NCI-H2107 treated with DMSO at 0.1 percent for 48 hours (cell line): ENCODE measurements at regions not wholly inside any gene's neighbourhood (a gene's known extent, or its start where the extent isn't known, plus 50 kb on each side); places are given as distances from the start of the nearest gene placed in this dataset.
A peak's percentile ranks its signal among the peaks of the same experiment; 100 is the strongest.
"Not testable (repeated sequence)": the region's sequence is repeated elsewhere in the genome, so short reads cannot be mapped to it uniquely, and the experiment has no call there.

Experiments used
- DNase-seq: peaks from one replicate; lab custom pipeline; 2025; ENCODE audit not compliant: unreplicated experiment; lab: John Stamatoyannopoulos, UW

DNA sequence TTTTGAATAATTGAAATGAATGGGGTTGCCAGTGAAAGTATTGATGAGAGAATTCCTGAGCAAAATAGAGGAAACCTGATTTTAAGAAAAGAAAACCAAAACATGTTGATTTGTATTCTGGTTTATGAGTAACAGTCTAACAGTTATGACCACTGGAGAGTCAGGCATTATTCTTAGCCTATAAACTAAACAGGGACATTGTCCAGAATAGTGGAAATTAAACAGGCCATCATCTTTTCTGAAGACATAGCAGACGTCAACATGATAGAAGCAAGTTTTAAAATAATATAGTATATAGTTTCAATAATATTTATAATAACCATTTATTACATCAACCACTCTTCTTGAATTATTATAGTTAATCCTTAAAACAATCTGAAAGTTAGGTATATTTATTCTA is 178.3 kb upstream of the MPDZ start:
- no peak for DNase-seq

DNA sequence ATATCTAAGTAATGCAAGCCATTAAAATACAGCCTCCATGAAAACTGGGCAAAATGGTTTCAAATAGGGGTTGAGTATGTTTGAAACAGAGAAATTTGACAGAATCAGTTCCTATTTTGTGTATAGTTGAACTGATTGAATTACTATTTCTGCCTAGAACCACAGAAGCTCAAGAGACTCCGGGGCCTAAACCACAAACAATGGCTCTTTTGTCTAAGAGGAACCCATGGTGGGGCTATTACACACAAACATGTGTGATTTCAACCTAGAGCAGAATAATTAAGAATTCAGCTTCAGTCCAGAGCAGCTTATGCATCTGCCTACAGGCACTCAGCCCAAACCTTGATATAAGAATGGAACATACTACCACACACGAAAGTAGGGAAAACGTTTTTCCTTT is 171.2 kb upstream of the MPDZ start:
- DNase-seq: peak; percentile 40

DNA sequence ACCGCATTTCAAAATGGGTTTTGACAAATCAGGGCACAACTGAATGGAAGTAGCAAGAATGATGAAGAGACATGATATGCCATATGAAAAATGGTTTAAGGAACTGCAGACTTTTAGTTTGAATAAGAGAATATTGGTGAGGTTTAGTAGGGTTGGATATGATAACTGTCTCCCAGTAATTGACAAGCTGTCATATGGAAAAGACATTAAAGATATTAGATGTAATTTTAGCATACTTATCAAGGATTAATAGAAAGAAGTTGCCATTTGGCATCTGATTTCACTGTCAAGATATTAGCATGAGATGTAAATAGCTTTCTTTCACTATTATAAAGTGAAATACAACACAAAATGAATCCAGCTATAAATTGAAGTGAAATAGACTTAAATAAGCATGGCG is 169.0 kb upstream of the MPDZ start:
- DNase-seq: no peak

GRCh38 chr9:13447843-13448422 is 168.4 kb upstream of the MPDZ start:
- DNase-seq: no peak

DNA sequence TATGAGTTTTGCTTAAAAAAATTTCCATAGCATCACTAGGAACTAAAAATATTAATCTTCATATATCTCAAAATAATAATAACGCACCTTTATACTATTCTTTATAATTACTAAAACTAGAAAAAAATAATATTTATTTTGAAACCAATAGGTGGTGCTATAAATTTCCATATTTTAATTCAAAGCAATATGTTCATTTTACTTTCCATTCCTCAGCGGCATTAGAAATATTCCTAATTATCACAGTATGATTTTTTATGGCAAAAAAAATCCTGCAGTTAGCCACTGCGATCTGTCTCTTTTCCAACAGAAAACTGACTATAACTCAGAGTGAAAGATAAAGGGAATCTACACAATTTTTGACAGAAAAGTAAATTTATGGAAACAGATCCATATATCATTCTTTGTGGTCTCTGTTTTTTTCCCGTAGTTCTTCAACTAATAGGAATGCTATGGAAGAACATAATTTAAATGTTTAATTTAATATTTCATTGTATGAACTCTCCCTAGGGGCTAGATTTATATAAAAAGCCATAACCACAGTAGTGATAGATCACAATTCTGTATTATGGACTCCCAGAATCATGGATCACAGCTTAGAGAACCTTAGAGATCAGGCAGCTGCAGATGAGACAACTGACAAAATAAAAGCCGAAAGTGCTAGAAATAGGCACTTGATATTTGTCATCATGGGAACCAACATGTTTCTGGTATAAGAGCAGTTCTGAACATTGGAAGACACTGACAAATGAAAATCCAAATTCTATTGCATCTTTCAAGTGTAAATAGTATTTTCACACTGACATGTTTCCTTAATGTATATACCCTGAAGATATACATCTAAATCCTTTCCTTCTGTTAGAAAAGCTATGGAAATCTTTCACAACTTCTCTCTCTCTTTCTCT is 167.7 kb upstream of the MPDZ start:
- no peak for DNase-seq

DNA sequence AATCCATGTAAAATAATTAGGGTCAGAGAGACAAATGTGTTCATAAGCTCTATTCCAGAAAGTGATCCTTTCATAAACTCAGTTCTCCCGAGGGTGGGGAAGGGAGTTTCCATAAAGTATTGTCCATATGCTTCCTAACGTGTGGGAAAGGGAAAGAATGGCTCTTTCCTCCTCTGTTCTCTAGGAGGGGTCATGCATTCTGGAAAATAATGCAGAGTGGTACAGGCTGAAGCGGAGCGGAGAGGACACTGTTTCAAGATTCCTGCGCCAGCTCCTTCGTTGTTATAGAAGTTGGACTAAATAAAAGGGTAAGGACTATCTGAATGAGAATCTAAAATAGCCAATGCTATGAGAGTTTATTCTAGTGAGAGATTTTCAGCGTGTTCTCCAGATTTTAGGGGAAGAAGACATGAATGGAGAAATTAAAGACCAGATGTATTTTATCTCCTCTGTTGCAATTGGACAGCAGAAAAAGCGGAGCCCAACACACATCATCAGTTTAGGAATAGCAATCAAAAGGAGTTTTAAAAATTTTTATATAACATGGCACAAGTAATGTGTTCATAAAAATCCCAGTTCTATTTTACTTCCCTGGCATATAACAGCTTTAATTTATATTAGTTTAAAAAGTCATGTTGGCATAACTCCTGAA is 166.9 kb upstream of the MPDZ start:
- no peak for DNase-seq

DNA sequence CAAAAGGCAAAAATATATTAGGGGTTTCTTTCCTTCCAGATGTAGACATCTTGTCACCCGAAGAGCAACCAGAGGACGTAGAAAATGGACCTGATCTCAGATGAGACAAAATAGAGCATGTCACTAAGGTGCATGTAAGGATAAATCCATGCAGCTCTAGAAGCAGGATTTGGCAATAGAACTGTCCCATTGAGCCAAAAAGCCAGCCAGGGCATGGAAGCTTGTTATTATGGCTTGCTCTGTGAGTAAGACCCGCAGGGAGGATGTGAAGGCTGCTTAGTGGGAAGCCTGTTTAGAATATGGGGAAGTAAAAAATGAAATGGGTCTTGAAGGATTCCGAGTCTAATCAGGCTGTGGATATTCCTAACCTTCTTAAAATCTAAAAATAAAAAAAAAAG is 165.6 kb upstream of the MPDZ start:
- no peak for DNase-seq

DNA sequence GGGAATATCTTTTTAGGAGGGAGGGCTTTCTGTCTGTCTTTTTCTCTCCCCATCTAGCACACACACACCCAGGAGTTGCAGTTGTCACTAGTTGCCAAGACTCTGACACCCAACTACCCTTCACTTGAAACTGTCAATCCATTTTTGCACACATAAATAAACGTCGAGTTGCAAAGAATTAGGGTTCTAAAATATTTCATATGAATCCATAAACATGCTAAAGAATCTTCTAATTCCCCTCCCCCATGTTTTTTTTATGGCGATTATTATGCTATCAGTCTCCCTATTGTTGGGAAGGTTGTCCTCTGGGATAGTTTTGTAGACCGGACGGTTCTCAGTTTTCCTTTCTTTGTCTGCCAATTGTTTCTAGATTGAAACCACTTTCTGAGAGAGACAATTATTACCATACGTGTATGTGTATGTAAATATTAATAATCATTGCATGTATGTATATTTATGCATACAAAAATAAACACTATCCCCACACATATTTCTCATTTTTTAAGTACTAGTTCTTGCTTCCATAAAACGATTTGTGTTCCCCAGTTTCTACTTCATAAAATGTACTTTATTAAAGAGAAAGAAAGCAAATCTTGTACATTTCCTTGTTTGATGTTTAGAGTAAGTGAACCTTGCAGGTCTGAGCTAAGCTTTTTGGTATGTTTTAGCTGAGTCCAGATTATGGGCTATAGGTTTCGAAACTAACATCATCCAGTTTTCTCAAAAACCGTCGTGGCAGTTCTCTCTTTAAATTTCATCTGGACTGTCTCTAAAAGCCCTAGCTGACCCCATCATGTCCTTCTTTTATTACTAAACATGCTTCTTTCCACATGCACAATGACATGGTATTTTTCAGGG is 165.0 kb upstream of the MPDZ start:
- DNase-seq: no peak

DNA sequence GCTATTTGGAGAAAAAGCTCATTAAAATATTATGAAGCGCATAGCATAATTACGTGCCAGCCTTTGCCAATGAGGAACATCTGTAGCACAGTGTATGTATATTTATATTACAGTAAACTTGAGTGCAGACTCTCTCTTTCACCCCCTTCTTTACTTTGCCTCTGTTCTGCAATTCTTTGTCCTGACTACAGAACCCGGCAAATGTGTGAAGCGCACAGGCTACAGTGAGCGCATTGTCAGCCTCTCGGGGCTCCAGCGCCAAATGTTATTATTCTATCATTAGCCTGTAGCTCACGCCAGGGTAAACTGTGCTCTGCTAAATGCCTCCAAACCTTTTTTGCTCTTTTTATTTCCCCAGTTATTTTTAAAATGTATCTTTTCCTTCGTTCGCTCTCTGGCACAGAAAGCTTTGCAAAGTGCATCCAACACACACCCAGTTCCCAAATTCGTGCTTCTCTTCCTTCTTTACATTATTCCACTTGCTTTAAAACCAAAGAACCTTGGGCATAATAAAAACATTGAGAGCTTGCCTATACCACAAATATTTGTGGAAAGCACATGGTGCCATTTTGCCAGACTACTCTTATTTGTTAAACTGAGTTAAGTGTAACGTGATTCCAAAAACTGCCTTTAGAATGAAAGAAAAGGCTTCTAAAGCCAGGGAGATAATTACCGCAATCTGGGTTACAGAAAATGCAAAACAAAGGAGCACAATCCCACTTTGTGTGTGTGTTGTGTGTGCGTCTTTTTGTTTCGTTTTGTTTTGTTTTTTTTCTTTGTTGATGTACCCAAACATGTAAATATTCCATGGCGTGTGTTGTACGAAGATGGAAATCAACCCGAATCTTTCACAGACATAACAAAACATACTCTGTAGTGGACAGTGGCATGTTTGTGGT is 164.1 kb upstream of the MPDZ start:
- DNase-seq: peak; percentile 62

- DNase-seq: no peak
Observed at GRCh38 chr9:13439685-13440476, 160.4 kb upstream of the MPDZ start.

GRCh38 chr9:13437866-13438265 is 158.4 kb upstream of the MPDZ start:
- no peak for DNase-seq

GRCh38 chr9:13436591-13436990 is 157.1 kb upstream of the MPDZ start:
- DNase-seq: no peak

DNA sequence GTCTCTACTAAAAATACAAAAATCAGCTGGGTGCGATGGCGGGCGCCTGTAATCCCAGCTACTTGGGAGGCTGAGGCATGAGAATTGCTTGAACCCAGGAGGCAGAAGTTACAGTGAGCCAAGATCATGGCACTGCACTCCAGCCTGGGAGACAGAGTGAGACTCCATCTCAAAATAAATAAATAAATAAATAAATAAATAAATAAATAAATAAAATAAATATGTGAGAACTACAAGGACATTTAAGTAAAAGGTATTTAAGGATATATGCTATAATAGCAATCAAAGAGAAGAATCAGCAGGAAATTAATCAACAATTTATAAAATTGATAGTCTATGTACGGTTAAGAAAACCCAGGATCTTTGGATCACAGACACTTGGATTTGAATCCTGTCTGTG is 154.0 kb upstream of the MPDZ start:
- DNase-seq: not testable (repeated sequence)

- no peak for DNase-seq
Observed at GRCh38 chr9:13432904-13433303, 153.4 kb upstream of the MPDZ start.

DNA sequence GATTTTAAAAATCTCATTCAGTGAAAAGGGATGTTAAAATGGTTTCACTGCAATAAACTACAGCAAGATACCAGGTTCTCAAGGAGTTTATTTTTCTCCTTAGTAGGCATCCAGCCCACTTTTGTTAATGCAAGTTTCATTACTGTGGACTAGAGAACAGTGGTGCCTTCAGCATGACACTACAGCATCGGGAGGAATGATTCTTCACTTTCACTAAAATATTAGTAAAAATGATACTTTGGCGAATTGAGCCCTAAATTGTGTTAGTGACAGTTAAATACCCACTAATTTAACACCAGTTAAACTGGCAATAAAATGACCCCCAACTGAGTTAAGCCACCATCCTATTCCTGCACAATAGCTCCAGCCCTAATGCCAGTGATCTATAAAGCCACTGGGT is 152.2 kb upstream of the MPDZ start:
- no peak for DNase-seq

GRCh38 chr9:13431222-13431536 is 151.7 kb upstream of the MPDZ start:
- no peak for DNase-seq

GRCh38 chr9:13430368-13431221 is 151.1 kb upstream of the MPDZ start:
- DNase-seq: no peak

DNA sequence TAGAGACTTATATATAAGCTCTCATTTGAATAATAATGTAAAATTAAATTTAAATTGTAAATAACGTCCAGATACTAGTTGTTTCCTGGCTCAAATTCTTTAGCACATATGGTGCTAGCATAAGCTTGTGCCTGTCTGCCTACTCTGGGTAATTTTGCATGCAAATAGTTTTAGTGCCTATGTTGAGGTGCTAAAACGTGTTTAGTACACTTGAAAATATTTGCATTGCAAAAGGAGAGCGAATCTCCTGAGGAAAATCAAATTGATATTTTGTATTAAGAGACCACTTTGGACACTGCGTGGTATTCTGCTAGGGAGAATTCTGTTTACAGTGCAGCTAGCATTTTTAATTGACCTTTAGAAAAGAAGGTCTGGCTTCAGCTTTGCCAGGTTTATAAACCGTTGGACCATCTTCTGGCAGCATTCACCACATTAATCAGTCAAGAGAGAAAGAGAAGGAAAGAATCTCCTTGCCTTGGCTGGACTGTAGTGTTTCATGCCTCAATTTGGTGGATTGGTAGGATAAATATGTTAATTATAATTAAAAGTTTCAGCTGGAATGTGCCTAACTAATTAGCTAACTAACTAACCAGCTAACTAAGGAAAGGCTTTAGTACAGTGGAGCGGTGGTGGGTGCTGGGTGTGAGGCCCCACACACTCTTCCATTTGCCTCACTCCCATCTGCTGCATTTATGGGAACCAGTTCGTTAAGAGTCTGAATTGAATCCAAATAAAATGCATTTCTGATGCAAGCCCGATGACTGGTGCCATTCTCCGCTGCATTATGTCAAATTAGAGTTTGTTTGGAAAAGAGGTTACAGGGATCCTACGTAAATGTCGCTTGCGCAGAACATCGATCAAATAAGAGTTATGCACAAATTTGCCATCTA is 150.1 kb upstream of the MPDZ start:
- no peak for DNase-seq
